ENCODE measurements at regions not wholly inside any gene's neighbourhood (a gene's known extent, or its start where the extent isn't known, plus 50 kb on each side); places are given as distances from the start of the nearest gene placed in this dataset.

GRCh38 chr6:21733311-21733710, 139.8 kb downstream of the SOX4 start:
- dilution Hi-C loops (cut with MboI; ENCODE audit: extremely low pct_ligation_motif_present, low sequenced_read_pairs): no loop called here
- peaks cover 2% of the 10 kb centered on the region for H4K20me1 ChIP-seq (replicated peaks; ENCODE audit: control insufficient read depth, extremely low read depth, insufficient read depth, low read length)
- no TSS peak for BruUV-seq (replicated peaks)
- H3K4me1 ChIP-seq (ENCODE audit: control insufficient read depth, extremely low read depth, insufficient read depth, low read length): peaks cover 21% of the 10 kb centered on the region
- ChIA-PET CTCF (interaction anchor here (0.7 to 3.3 kb wide), 2 partner anchors 8 to 585 kb away, joined by 3 to 22 read pairs; no protein-coding TSS in a partner anchor), POLR2A (no interaction called here)
- no peaks in the 10 kb centered on the region for H3K27me3 ChIP-seq (ENCODE audit: control insufficient read depth in 2 of 2, insufficient read depth in 2 of 2, low read length in 2 of 2)
- H3K9ac ChIP-seq (replicated peaks; ENCODE audit: extremely low read depth, insufficient read depth, low read length): no peak overlapping the region
- H3K27ac ChIP-seq (ENCODE audit: insufficient read depth, low read depth, low read length): no peak overlapping the region
- H3K4me2 ChIP-seq (ENCODE audit: insufficient read depth, low read length): no peak overlapping the region
- FAIRE-seq (peak; percentile 44), DNase-seq (ENCODE audit: low read depth, low spot score) (no peak)
- no peaks in the 10 kb centered on the region for H3K9me1 ChIP-seq (replicated peaks; ENCODE audit: control insufficient read depth, extremely low read depth, insufficient read depth, low read length)
- H3K36me3 ChIP-seq (ENCODE audit: control insufficient read depth in 2 of 2, extremely low read depth in 1 of 2, insufficient read depth in 2 of 2, low read length in 2 of 2): no peaks in the 10 kb centered on the region
- H2AFZ ChIP-seq (ENCODE audit: low read depth, low read length): no peak overlapping the region
- no peak for TF ChIP-seq MYC (IDR thresholded peaks at IDR 0.05; ENCODE audit: low read depth, low read length)
- TF ChIP-seq CTCF (IDR thresholded peaks at IDR 0.05; ENCODE audit: extremely low read depth in 1 of 2, insufficient read depth in 1 of 2, low read depth in 1 of 2, low read length in 2 of 2): no peak
- TF ChIP-seq FOS (IDR thresholded peaks at IDR 0.05; ENCODE audit: borderline replicate concordance, insufficient read depth, low read length): no peak
- no peak for TF ChIP-seq MAX (IDR thresholded peaks at IDR 0.05; ENCODE audit: insufficient read depth, insufficient read length)
- TF ChIP-seq EZH2 (IDR thresholded peaks at IDR 0.05; ENCODE audit: borderline replicate concordance, low read depth, low read length, severe bottlenecking): no peak
- TF ChIP-seq JUN (IDR thresholded peaks at IDR 0.05; ENCODE audit: borderline replicate concordance, insufficient read depth, insufficient read length, low read depth): no peak
- TF ChIP-seq POLR2A (IDR thresholded peaks at IDR 0.05; ENCODE audit: low read depth, low read length): no peak
- no peak for TF ChIP-seq GATA2 (IDR thresholded peaks at IDR 0.05; ENCODE audit: insufficient read depth, insufficient read length, low read depth, low read length)
- TF ChIP-seq POLR2AphosphoS5 (IDR thresholded peaks at IDR 0.05; ENCODE audit: insufficient read depth, low read depth, low read length): no peak
- H3K79me2 ChIP-seq (ENCODE audit: control insufficient read depth, insufficient read depth, low read length): peaks cover 31% of the 10 kb centered on the region
- intact Hi-C loops (cut with micrococcal nuclease): no loop called here
- H3K4me3 ChIP-seq (replicated peaks in 1 of 3; ENCODE audit: insufficient read depth in 1 of 3, low read depth in 1 of 3, low read length in 3 of 3): no peak overlapping the region
- H3K9me3 ChIP-seq (replicated peaks; ENCODE audit: control insufficient read depth, insufficient read depth, low read length): no peaks in the 10 kb centered on the region

All from endothelial cell of umbilical vein (primary cell).